NCI-H1105 treated with DMSO at 0.1 percent for 48 hours (cell line): ENCODE measurements at regions not wholly inside any gene's neighbourhood (a gene's known extent, or its start where the extent isn't known, plus 50 kb on each side); places are given as distances from the start of the nearest gene placed in this dataset.

Source experiments
- DNase-seq: peaks from one replicate; lab custom pipeline; 2025; lab: John Stamatoyannopoulos, UW

DNA sequence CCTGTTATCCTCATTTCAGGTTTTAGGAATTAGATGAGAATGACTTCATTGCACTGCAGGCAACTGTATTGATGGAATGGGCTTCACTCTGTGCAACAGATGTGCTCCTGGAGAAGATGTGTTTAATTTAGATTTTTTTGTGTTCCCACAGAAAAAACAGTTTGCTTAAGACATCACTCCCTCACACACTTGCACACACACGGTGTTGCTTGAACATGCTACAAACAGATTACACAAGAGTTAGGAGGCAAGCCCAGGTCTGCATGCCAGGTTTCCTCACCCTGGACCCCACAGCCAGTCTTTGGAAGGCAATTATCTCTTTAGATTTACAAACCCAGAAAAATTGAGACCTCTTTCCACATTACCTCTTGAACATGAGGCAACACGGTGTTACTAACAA is 93.7 kb upstream of the KLHL29 start:
- no peak for DNase-seq

DNA sequence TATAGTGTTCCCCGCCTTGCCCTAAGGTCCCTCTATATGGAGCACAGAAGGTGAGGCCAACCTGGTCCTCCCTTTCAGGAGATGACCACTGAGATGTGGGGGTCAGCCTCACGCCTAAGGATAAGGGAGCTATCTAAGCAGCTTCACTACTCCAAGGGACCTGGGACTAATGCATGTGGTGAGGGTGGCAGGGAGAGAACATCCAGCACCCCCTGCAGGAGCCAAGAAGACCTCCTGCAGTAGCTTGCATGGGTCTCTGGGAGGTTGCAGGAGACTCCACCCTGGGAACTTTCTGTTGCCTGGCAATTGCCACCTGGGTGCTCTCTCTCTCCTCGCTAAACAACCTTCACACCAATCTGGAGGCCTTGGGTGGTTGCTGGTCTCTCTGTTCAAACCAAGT is 93.0 kb upstream of the KLHL29 start:
- DNase-seq: no peak

DNA sequence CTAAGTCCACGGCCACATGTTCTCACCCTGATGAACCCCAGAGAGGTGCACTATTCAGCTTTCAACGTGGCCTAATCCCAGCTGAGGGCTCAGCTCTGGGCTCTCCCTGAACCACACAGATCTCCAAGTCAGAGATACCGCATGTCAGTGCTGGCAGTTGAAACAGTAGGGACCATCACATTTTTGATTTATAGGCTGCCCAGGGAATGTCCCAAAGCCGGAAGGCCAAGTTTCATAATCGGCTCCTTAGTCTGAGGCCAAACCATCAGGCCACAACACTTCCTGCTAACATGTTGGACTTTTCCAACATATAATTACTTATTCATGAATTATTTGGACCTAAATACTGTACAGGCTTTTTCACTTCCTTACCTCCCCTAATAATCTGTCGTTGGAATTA is 91.9 kb upstream of the KLHL29 start:
- DNase-seq: no peak

DNA sequence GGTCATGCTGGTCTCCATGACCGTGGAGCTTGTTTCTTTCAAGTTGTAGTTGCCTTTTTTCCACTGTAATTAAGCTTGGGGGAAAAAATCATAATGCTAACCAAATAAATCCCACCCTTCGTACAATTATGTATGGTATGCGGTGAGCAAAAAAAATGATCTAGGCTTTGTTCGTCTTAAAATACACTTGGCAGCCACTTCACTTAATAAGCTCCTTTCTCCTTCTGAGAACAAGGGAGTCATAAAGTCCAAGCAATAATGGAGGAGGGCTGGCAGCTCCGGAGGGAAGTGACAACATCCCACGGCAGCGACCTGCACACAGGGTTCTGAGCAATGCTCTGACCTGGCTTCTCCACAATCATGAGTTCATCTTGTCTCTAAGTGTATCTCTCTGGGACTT is 91.2 kb upstream of the KLHL29 start:
- no peak for DNase-seq

DNA sequence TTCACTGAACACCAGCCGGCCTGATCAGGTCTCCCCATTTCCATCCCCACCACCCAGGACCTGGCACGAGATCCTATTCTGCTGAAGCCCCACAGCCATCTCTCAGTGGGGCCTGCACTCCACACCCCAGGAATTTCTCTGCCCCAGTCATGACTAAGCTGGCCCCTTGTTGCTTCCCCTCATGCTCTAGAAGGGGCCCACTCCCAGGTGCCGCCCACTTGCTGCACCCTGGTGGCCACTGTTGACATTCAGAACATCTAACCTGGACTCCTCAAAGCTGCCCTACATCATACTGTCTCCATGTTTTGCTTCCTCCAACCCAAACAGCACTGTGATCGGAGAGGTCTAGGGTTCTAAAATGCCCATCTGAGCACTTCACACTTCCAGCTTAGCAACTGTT is 90.7 kb upstream of the KLHL29 start:
- DNase-seq: no peak

DNA sequence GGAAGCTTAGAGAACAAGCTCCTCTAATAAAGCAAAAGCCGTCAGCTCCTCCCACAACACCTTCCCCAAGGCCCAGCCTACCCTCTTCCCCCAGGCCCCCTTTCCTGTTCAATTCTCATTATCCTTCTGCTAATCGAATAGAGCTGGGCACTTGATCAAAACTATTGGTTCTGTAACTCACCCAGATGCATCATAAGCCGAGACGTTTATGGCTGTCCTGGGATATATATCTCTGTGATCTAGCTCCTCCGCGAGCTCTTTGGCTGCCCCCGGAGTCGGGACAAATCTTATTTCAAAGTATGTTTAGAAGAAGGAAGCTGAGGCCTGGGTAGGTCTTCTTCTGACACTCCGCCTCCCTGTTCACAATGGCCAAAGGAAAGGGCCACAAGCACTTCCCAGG is 88.3 kb upstream of the KLHL29 start:
- DNase-seq: no peak

DNA sequence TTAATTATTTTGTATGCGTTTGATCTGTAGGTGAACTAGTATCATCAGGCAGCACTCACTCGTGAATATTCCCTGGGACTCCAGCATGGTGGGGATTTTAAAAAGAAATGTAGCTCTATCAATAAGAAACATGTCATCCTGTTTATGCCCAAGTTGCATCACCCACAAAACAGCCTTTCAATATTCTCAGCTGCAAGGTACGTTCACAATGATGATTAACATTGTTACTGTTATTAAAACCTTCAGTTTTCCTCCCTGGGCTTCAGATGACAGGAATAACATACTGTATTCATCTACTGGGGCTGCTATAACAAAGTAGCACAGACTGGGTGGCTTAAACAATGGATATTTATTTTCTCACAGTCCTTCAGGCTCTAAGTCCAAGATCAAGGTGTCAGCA is 87.9 kb upstream of the KLHL29 start:
- no peak for DNase-seq

DNA sequence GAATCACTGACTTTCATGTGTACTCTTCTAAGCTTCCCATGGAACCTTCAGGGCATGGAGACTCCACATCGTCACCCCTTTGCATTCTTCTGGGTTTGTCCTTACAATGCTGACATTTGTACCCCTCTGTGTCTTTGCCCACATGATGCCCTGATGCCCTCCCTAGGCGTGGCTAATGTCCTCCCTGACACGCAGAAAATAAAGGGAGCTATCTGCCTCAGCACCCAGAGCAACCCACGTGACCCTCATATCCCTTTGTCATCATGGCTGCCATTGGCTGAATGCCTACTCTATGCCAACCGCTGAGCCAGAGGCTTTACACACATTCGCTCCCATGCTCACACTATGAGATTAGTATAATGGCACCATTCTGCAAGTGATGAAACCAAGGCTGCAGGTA is 86.4 kb upstream of the KLHL29 start:
- no peak for DNase-seq

DNA sequence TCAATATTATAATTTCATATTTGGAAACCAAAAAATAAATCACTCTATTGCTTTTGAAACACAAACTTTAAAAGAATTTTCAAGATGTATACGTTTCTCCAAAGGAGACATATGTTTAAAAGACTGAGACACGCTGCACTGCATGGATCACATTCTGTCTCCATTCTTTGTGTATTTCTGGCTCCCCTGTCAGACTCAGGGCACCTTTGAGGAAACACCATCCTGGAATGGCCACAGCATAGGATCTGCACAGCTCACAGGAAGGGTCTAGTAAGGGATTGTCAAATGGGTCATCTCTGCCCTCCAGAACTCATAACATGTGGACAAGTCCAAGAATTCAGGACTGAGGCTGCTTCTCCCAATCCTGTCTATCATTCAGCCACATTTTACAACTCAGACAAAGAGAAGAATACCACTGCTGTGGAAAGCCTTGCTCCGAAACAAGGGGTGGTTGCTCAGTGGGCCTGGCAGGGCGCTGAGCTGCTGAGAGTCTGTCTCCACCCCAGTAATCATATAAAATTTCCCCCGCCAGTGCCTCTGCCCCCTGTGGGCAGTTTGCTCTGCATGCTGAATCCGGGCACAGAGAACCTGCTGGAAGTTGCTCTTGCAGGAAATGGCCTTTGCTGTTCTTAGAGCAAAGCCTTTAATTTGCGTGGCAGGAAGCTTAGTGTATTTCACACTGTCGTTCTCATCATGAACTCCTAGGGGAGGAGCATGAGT is 85.3 kb upstream of the KLHL29 start:
- DNase-seq: no peak

DNA sequence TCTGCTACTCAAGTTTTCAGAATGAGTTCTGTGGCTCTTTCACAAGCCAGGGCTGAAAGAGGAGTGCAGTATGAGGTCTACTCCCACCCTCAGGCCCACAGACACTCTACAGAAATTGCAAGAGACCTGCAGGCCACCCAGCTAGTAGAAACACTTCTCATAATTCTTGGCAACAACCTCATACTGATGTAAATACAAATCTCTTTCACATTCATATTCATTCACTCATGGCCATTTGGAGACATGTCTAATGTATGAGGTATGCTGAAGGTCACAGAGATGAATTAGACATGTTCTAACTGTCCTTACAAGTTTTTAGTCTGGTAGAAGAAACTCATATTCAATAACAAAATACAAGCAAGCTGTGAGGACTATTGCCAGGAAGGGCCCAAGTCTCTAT is 83.8 kb upstream of the KLHL29 start:
- no peak for DNase-seq

DNA sequence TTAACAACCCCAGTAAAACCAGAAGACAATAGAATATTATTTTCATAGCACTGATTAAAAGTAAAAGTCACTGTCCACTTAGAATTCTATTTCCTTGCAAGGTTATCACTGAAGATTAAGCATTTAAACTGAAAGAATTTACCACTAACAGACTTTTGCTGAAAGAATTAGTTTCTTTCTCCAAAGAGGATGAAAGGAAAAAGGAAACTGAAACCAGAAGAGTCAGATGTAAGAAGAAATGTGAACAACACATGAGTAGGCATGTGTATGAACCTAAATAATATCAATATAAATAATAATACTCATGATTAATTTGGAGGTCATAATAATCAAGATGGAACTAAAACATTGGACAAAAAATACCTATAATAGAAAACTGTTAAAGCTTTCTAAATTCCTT is 82.4 kb upstream of the KLHL29 start:
- no peak for DNase-seq

DNA sequence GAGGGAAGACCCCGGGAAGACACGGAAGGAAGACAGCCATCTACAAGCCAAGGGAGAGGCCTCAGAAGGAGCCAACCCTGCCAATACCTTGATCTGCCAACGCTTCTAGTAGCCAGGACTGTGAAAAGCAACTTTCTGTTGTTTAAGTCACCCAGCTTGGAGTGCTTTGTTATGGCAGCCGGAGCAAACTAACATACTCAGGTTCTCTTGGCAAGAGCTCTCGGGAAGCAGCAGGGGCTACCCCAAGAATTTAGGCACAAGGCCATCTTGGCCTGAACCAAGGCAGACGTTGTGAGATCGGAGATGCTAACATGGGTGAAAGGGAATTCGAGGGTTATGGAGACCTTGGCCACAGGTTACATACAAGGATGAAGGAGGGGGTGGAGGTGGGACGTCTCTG is 78.6 kb upstream of the KLHL29 start:
- DNase-seq: no peak

DNA sequence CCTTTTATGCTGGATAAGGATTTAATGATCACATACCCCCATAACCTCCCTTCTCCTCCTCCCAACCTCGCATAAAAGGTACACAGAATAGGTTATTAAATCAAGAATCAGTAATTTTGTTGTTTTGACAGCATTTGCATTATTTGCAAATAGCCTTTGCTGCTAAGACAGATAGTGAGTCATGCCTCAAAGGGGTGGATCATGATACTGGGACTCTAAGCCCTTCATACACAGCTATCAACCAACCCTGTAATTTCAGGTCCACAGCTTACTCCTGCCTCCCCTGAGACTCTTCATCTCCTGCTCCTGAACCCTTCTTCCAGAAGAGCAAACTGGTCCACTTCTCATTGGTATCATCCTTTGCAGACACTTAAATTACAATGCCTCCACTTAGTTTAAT is 73.8 kb upstream of the KLHL29 start:
- no peak for DNase-seq

DNA sequence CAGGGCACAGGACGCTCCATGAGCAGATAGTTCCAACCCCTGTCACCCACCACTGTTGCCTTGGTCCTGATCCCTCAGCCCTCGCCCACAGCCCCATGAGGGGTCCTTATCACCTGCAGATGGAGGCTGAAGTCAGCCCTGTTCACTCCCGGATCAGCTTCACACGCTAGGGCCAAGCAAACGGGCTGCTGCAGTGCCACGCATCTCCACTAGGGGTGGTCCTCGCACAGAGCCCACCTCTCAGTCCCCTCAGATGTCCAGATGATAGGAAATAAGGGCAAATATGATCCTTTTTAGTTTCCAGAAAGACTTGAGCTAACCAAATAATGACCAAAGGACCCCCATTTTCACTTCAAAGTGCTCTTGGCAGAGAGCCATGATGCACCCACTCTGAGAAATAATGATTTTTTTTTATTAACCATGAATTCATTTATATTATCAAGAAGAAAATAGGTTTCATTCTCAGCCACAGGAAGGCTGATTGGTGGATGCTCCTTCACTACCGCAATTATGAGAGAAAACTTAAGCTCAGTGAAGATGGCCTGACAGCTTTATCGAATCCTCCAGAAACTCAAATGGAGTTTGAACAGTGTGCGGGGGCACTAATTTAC is 71.9 kb upstream of the KLHL29 start:
- DNase-seq: no peak

DNA sequence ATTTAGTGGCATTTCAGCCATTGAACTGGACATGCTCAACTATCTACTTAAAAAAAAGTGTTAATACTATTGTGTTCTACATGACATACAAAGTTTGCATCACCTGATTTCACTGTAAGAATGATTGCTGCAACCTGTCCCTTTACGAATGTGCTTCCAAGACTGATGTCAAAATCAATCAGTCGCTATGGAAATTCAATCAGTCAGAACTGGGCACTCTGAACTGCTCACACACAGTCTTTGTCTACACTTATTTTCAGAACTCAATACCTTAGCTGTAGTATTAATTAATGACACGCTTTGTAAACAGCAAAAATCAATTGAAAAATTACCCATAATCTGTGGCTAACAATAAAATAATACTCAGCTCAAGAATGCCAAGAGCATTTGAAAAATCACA is 70.3 kb upstream of the KLHL29 start:
- DNase-seq: no peak

DNA sequence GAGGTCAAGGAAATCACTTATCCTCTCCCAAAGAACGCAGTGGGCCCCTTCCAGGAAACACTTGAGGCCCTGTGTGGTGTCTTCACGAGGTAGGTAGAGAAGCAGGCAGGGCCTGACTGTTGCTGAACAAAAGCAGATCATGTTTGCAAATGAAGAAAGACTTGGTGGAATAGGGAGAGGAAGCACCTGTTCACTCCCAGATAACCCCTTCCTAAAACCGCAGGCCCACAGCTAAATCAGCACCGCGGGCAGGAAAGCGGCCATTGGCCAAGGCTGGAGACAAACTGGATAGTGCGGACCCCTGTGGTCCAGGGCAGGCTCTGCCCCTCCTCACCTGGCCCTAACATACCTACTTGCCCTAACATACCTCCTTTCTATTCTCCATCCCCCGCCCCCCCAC is 64.9 kb upstream of the KLHL29 start:
- no peak for DNase-seq

DNA sequence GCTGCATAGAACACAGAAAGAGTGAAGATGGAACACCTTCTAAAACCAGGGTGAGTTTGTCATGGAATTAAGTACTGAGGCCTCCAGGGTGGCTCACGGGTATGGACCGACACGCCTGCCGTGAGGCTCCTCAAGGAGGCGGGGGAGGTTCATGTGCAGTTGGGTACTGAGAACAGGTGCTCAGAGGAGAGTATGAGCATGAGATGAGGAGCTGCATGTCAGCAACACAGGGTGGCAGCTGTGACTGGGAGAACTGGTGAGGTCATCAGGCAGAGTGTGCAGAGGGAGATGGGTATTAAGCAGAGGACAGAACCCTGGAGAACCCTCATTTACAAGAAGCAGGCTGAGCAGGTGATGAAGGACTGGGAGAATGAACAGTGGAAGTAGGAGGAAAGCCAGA is 63.2 kb upstream of the KLHL29 start:
- DNase-seq: no peak

DNA sequence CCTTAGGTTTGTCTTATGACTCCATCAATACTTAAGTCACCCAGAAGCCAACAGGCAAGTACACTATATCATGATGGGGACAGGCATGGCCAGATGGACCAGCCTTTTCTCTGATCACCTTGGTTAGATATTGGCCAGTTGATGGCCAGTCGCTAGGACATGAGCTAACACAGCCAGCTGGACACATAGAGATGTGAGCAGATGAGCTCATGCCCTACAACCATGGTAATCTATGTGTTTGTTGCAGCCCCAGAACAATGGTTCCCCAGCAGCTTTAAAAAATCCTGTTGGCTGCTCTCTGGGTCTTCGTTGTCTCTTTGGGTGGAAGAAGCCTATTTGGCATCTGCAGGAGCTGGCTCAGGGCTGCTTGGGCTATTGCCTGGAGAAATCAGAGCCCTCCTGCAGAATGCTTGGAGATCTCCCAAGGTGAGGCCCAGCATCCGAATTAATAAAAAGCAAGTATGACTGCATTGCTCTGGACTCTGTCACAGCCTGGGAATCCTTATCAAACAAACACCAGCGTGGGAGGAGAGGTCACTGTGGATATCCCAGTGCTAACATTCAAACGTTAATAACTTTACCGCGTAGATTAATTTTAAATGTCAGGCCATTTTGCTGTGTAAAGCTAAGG is 62.3 kb upstream of the KLHL29 start:
- no peak for DNase-seq

DNA sequence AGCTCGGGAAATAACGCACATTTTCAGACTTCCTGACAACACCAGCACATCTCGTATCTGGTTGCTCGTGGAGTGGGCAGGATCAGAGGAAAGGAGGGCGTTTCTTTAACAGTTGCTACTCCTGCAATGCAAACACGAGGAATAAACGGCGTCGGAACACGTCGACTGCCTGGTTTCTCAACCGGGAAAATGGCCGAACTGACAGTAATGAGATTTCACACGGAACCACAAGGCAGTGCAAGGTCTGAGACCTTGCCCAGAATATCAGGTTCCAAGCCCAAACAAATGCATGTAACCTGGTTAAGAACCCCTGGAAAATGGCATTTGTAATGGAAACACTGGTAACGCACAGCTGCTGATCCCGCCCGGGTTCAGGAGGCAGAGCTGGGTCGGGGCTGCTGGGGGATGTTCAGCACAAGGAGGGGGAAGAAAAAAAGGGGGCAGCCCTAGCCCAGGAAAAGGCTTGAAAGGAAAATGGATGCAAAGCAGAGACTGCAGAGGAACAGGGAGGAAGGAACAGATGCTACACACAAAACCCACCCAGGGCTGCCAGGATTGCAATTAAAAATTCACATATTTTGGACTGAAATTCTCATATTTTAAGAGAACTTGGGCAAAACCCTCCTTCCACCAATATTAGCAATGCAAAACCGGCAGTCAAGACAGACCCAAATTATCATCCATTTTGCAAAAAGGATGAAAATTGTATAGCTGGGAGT is 61.6 kb upstream of the KLHL29 start:
- no peak for DNase-seq

DNA sequence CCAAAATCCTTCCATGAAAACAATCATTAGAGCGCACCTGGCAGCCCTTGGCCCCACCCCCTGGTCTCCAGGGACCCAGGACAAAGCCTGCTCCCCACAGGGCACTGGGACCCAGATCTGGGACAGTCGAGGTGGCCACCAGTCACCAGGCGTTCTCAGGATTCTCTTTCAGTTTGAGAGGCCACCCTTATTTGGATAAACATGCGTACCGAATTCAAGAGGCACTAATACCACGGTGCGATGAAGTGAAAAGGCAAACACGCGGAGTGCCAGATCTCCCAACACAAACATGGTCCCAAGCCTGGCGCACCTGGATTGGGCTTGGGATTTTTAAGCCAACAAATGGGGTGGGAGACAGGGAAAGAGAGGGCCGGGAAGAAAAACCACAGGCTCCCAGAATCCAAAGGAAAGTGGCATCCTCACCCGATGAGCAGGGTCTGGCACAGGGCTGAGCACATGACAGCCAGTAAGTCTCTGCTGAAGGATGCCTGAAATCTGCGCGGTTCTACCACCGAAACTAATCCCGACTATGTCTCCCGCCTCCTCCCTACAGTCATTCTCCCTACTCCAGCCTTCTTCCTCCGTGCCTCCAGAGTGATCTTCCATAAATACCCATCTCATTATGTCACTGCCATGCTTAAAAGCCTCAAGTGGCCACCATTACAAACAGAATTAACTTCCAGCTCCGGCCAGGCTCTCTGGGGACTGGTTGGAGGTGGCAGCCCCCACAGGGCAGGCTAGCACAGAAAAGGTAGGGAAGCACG is 60.9 kb upstream of the KLHL29 start:
- peak; percentile 73 for DNase-seq

DNA sequence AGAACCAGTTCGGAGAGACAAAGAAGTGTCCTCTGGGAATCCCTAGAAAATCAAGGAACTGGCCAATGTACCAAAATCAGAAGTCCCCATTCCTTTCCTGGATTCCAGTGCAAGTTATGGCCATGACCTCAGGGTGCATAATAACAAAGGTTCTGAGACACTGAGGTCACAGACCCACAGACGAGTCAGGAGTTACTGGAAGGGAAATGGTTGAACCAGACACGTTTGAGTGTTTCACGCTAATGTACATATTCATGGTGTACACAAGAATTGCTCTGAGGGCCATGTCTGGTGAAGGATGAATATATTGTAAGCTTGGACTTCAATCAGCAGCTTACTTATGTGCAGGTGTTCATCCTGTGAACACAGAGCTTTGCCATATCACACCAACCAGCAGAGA is 58.6 kb upstream of the KLHL29 start:
- no peak for DNase-seq

DNA sequence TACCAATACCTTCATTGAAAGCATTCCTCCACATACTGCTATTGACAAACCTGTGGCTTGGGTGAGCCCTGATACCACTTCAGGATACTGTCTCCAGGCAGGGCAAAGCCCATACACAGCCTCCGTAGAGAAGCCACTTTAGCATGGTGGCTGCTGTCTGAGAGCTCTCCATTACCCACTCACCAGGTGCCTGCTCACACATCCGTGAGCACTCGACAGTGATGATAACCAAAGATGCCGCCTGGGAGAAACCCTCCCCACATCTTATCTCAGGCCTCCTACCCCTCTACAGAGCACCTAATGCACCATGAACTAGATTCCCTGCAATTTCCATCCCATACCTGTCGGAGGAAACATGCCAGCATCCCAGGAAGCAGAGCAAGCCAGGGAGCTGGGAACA is 57.6 kb upstream of the KLHL29 start:
- DNase-seq: no peak
